Loucy (cell line): ENCODE measurements at regions not wholly inside any gene's neighbourhood (a gene's known extent, or its start where the extent isn't known, plus 50 kb on each side); places are given as distances from the start of the nearest gene placed in this dataset.

Source experiments
- H2AFZ ChIP-seq: fragments of 200-600 bp; sonication (generic); 2 replicates; pipeline ENCODE4 v1.6.0; 2016; ENCODE audit warnings: antibody characterized with exemption, mild to moderate bottlenecking, low read length, moderate library complexity
- H3F3A ChIP-seq: fragments of 200-600 bp; 2 replicates; pipeline ENCODE4 v1.6.0; 2016; ENCODE audit warnings: antibody characterized with exemption, low read depth, mild to moderate bottlenecking
- H3K27me3 ChIP-seq: fragments of 200-600 bp; sonication (generic); 2 replicates; pipeline ENCODE4 v1.6.1; 2014; ENCODE audit warnings: low read length, mild to moderate bottlenecking; ENCODE audit not compliant: insufficient read depth, poor library complexity, severe bottlenecking
- H3K36me3 ChIP-seq: fragments of 200-600 bp; sonication (generic); 2 replicates; pipeline ENCODE4 v1.6.1; 2016; ENCODE audit warnings: low read length; ENCODE audit not compliant: insufficient read depth
- H3K4me1 ChIP-seq: fragments of 200-600 bp; sonication (generic); 2 replicates; pipeline ENCODE4 v1.5.1; 2014; ENCODE audit warnings: low read length, mild to moderate bottlenecking; ENCODE audit not compliant: insufficient read depth, poor library complexity, severe bottlenecking
- H3K4me2 ChIP-seq: fragments of 200-600 bp; sonication (generic); 2 replicates; pipeline ENCODE4 v1.6.0; 2014; ENCODE audit warnings: antibody characterized with exemption, low read length, low read depth, mild to moderate bottlenecking; ENCODE audit not compliant: poor library complexity, severe bottlenecking
- H3K4me3 ChIP-seq: fragments of 200-600 bp; sonication (generic); 2 replicates; pipeline ENCODE4 v1.5.1; 2014; ENCODE audit warnings: low read length, mild to moderate bottlenecking, mixed read lengths; ENCODE audit not compliant: poor library complexity, severe bottlenecking
- H3K79me2 ChIP-seq: fragments of 200-600 bp; sonication (generic); 2 replicates; pipeline ENCODE4 v1.6.1; 2014; ENCODE audit warnings: low read length; ENCODE audit not compliant: insufficient read depth
- H3K9ac ChIP-seq: fragments of 200-600 bp; sonication (generic); 2 replicates; pipeline ENCODE4 v1.6.0; 2014; ENCODE audit warnings: mild to moderate bottlenecking, low read depth, low read length, moderate library complexity; ENCODE audit not compliant: poor library complexity, severe bottlenecking
- H3K9me2 ChIP-seq: fragments of 200-600 bp; sonication (generic); replicated peaks from 2 replicates; pipeline ENCODE4 v1.6.1; 2016; ENCODE audit warnings: low read depth, low read length, mixed read lengths
- H3K9me3 ChIP-seq: fragments of 200-600 bp; sonication (generic); 2 replicates; pipeline ENCODE4 v1.6.1; 2014; ENCODE audit warnings: mild to moderate bottlenecking, antibody characterized with exemption, low read length, low read depth; ENCODE audit not compliant: insufficient read depth
- H4K20me1 ChIP-seq: fragments of 200-600 bp; sonication (generic); 2 replicates; pipeline ENCODE4 v1.6.0; 2014; ENCODE audit warnings: antibody characterized with exemption, low read length, mild to moderate bottlenecking; ENCODE audit not compliant: insufficient read depth, poor library complexity, severe bottlenecking
- EZH2phosphoT487 ChIP-seq: fragments of 200-600 bp; IDR thresholded peaks from 2 replicates; pipeline ENCODE4 v1.6.1; 2018; ENCODE audit warnings: antibody characterized with exemption, mild to moderate bottlenecking, moderate library complexity, borderline replicate concordance
- TF ChIP-seq, protein P1 (sequence below): fragments of 200-600 bp; sonication (generic); conservative IDR thresholded peaks from 2 replicates; pipeline ENCODE4 v1.5.1; 2014; ENCODE audit warnings: mild to moderate bottlenecking, antibody characterized with exemption, low read length

DNA sequence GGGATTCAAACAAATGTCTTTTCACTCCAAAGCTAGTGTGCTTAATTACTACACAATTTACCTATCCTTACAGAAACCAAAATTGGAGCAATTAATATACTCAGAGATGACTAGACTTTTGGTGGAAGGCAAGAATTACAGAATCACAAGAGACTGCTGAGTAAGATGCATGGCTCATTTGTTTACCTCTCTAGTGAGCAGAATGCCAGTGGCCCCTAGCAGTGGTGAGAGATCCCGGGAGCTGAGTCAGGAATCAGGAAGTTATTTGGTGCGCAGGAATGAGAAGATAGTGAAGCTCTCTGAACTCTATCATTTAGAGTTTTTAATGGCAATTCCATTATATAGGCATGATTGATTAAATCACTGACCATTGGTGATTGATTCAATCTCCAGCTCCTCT, 188.9 kb upstream of the SESN3 start:
- H3K4me2 ChIP-seq = no peak overlapping the region

GRCh38 chr11:95418916-95419315, 187.9 kb upstream of the SESN3 start:
- H3K4me2 ChIP-seq = no peak overlapping the region
- H3K4me3 ChIP-seq = no peak overlapping the region
- H3F3A ChIP-seq = no peaks in the 10 kb centered on the region
- H3K9me3 ChIP-seq = no peaks in the 10 kb centered on the region
- H3K27me3 ChIP-seq = no peaks in the 10 kb centered on the region
- H3K9ac ChIP-seq = no peak overlapping the region
- H2AFZ ChIP-seq = no peak overlapping the region
- TF ChIP-seq EZH2phosphoT487 = no peak
- no peaks in the 10 kb centered on the region for H3K36me3 ChIP-seq
- H3K4me1 ChIP-seq = peaks cover 18% of the 10 kb centered on the region
- no peaks in the 10 kb centered on the region for H3K79me2 ChIP-seq
- H3K9me2 ChIP-seq = no peaks in the 10 kb centered on the region
- H4K20me1 ChIP-seq = no peaks in the 10 kb centered on the region

More for the DNA sequence above, 188.9 kb upstream of the SESN3 start:
- no peaks in the 10 kb centered on the region for H3F3A ChIP-seq
- no peaks in the 10 kb centered on the region for H3K36me3 ChIP-seq
- H3K79me2 ChIP-seq = no peaks in the 10 kb centered on the region
- no peaks in the 10 kb centered on the region for H3K27me3 ChIP-seq
- TF ChIP-seq EZH2phosphoT487 = no peak
- TF ChIP-seq, protein P1, sequence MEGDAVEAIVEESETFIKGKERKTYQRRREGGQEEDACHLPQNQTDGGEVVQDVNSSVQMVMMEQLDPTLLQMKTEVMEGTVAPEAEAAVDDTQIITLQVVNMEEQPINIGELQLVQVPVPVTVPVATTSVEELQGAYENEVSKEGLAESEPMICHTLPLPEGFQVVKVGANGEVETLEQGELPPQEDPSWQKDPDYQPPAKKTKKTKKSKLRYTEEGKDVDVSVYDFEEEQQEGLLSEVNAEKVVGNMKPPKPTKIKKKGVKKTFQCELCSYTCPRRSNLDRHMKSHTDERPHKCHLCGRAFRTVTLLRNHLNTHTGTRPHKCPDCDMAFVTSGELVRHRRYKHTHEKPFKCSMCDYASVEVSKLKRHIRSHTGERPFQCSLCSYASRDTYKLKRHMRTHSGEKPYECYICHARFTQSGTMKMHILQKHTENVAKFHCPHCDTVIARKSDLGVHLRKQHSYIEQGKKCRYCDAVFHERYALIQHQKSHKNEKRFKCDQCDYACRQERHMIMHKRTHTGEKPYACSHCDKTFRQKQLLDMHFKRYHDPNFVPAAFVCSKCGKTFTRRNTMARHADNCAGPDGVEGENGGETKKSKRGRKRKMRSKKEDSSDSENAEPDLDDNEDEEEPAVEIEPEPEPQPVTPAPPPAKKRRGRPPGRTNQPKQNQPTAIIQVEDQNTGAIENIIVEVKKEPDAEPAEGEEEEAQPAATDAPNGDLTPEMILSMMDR = no peak
- no peak overlapping the region for H3K4me3 ChIP-seq
- no peaks in the 10 kb centered on the region for H4K20me1 ChIP-seq
- H3K9me3 ChIP-seq = no peaks in the 10 kb centered on the region
- H3K9me2 ChIP-seq = no peaks in the 10 kb centered on the region
- H2AFZ ChIP-seq = no peak overlapping the region
- H3K4me1 ChIP-seq = peaks cover 10% of the 10 kb centered on the region
- no peak overlapping the region for H3K9ac ChIP-seq

DNA sequence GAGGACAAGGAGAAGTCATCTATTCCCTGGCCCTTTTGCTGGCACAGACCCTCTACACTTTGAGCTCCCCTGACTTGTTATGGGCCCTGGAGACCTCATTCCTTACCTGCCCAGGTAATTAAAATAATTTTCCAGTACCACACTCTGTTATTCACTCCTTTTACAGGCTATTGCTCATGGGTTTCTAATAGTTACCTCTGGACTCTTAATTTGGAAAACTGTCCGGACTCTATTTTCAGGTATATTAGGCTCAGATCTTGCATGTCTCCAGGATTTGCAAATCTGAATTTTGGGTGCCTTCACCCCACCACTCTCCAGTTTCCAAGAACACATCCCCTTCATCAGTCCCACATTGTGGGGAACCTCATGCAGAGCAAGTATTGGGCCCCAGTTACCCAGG, 186.8 kb upstream of the SESN3 start:
- no peaks in the 10 kb centered on the region for H4K20me1 ChIP-seq
- H3F3A ChIP-seq = no peaks in the 10 kb centered on the region
- H3K27me3 ChIP-seq = no peaks in the 10 kb centered on the region
- peaks cover 18% of the 10 kb centered on the region for H3K4me1 ChIP-seq
- H3K79me2 ChIP-seq = no peaks in the 10 kb centered on the region
- no peaks in the 10 kb centered on the region for H3K9me3 ChIP-seq
- TF ChIP-seq, protein P1 = no peak
- TF ChIP-seq EZH2phosphoT487 = no peak
- H3K9me2 ChIP-seq = no peaks in the 10 kb centered on the region
- no peak overlapping the region for H3K4me3 ChIP-seq
- H2AFZ ChIP-seq = no peak overlapping the region
- no peaks in the 10 kb centered on the region for H3K36me3 ChIP-seq
- no peak overlapping the region for H3K9ac ChIP-seq
- H3K4me2 ChIP-seq = no peak overlapping the region

GRCh38 chr11:95415837-95416304, 184.9 kb upstream of the SESN3 start:
- Histone ChIP-seq H3K9me3 (no peaks in the 10 kb centered on the region), H3K9ac (no peak overlapping the region), H2AFZ (no peak overlapping the region), H3K4me1 (peaks cover 31% of the 10 kb centered on the region), H3K4me3 (no peak overlapping the region), H4K20me1 (no peaks in the 10 kb centered on the region), H3K9me2 (no peaks in the 10 kb centered on the region), H3K79me2 (no peaks in the 10 kb centered on the region), H3K36me3 (no peaks in the 10 kb centered on the region), H3F3A (no peaks in the 10 kb centered on the region), H3K4me2 (no peak overlapping the region), H3K27me3 (no peaks in the 10 kb centered on the region)
- TF ChIP-seq, protein P1 = no peak
- no peak for TF ChIP-seq EZH2phosphoT487
